GM19395 (cell line): ENCODE measurements at regions not wholly inside any gene's neighbourhood (a gene's known extent, or its start where the extent isn't known, plus 50 kb on each side); places are given as distances from the start of the nearest gene placed in this dataset.

Experiments
- ATAC-seq: cut with Tn5 transposase; IDR thresholded peaks from one replicate; pipeline ENCODE4 v1.9.1; 2021; ENCODE audit warnings: mild to moderate bottlenecking, moderate library complexity; ENCODE audit not compliant: unreplicated experiment

DNA sequence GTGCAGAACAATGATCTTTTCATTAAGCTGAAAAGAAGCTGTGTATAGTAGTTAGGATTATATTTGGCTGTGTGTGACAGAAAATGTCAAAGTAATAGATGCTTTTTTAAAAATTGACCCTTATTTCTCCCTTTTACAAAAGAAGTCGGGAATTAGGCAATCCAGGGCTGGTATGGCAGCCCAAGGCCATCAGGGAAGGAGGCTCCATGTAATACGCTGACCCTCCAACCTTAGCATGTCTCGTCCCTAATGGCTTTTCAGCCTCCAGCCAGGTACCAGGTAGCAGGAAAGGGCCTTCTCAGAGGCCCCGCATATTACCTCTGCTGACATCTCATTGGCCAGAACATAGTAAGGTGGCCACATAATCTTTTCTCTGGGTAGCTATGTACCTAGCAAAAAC lies 79.7 kb downstream of the VCPKMT start:
- no peak for ATAC-seq

DNA sequence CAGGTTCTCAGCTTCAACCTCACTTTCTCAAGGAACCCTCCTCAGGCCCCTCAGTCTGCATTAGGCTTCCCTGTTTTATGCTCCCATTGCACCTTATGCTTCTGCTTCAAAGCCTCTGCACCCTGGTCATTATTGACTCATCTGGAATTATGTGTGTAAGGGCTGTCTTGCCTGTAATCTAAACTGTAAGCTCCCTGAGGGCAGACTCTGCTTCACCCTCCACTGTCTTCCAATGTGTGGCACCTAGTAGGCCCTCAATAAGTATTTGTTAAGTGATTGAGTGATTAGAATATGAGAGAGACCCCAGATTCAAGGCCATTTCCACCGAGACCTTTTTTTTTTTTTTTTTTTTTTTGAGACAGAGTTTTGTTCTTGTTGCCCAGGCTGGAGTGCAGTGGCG lies 79.1 kb downstream of the VCPKMT start:
- ATAC-seq: no peak

GRCh38 chr14:50037852-50038251 lies 78.5 kb downstream of the VCPKMT start:
- no peak for ATAC-seq

GRCh38 chr14:50038398-50039119 lies 77.8 kb downstream of the VCPKMT start:
- ATAC-seq: peak; percentile 84

GRCh38 chr14:50039120-50039517 lies 77.3 kb downstream of the VCPKMT start:
- ATAC-seq: no peak

DNA sequence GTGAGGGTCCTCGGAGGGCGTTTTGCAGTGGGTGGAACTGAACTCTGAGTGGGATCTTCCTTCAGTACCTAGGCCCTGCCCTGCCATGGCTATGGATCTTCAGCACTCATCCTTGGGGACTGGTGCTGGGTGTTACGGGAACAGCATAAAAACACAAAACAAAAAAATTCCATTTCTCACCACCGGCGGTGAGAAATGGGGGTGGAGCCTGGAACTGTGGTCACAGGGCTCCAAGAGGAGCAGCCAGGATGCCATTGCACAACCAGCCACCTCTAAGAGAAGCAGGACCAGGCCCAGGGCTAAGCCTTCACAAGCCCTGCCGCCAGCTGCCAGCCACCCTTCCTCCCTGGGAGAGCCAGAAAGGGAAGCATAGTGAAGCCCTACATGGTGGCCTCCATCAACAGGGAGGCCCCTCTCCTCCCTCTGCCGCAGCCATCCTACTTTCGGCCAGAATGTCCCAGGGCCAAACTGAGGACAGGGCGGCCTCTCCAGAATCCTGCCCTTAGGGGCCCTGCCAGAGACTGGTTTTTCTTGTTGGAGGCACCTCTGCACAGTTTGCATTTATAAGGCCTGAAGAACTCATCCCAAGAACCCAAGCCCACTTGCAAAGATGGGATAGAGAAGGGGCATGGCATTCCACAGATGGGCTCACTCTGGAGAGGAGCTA lies 76.5 kb downstream of the VCPKMT start:
- no peak for ATAC-seq

DNA sequence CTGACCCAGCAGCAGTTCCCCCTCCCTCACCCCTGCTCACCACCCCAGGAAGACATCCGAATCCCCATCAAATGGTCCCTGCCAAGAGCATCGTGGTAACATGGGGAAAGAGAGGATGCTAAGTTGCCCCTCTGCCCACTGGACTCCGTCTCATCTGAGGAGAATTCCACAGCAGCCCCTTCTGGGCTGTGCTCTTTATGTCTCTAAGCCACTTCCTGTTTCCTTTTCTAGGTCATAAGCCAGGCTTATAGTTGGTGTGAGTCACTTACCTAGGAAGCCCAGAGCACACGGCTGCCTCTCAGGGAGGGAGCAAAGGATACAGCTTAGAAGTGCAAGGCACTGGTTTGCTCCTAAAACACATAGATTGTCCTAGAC lies 76.0 kb downstream of the VCPKMT start:
- ATAC-seq: no peak

DNA sequence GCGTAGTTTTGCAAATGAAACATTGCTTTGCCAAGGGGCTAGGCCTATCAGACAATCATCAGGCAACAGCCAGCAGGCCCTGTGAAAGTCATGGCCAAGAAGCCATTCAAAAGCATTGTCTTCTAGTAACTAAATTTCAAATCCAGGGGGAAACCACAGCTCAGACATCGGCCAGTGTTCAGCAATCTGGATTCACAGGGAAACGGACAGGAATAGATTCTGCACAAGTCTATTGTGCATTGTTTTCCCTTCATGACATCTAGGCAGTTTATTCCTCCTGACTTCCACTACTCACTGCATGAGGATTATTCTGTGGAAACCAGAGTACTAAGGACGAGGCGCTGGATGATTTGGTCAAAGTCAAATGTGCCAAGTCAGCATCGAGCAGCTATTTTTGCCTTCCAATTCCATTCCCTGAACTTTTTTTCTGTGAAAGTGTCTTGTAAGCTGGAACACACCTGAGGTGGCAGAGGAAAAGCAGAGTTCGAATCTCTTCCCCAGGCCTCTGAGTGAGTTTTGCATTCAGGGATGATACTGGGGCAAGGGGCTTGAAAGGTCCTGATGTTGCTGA lies 75.4 kb downstream of the VCPKMT start:
- ATAC-seq: no peak

GRCh38 chr14:50041980-50042379 lies 74.4 kb downstream of the VCPKMT start:
- no peak for ATAC-seq

DNA sequence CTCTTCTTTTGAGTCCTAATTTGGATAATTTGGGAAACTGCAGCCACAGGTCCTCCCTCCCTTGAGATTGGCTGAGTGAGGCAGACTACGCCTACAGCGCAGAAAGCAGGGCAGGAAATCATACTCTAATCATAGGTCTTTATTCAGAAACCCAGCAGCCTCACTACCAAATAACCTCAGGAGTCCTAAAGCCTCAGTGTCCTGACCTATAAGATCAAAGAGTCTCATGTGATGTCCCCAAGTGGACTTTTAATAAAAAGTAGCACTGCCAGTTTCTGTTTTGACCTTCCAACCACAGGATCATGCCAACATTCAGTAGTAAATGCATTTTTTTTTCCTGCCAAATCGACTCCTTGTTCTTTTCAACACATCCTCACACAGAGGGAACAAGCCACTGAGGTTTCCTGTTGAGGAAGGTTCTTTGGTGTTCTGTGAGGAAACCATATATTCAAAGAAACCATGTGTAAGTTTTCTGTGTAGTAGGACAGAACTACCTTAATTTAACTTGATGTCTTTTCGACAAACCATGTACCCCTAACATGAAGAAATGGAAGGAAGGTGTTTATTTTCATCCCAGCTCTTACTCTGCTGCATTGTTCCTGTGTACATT lies 72.2 kb downstream of the VCPKMT start:
- ATAC-seq: no peak

DNA sequence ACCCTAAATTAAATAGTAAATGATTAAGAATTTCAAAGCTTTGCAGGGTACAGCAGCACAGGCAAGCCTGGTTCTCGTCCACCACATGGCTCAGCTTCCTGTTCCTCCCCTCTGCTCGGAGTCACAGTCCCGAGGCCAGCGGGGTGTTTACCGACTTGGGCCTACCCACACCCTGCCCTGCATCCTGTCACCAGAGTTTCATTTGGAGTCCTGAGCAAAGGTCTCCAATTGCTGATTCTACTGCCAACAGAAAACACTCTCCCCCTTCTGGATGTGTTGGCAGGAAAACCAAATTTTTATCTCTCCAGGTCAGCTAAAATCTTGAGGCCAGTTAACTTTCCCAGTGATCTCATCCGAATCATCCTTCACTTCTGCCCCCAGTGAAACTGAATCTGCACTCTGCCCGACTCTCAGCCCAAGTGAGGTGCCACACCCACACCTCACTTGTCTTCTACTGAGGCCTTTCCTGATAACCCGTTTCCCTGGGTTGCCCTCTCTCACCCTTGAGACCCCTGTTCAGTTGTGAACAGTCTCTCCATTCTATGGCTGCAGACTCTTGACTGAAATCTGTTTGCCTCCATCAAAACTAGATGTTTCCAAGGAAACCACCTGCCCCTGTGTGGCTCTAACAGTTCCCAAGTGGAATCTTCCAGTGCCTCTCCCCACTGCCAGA lies 71.2 kb downstream of the VCPKMT start:
- peak; percentile 80 for ATAC-seq

- ATAC-seq: no peak
These were observed 70.5 kb downstream of the VCPKMT start for GRCh38 chr14:50045837-50046236.

GRCh38 chr14:50047274-50047676 lies 69.1 kb downstream of the VCPKMT start:
- ATAC-seq: peak; percentile 73

DNA sequence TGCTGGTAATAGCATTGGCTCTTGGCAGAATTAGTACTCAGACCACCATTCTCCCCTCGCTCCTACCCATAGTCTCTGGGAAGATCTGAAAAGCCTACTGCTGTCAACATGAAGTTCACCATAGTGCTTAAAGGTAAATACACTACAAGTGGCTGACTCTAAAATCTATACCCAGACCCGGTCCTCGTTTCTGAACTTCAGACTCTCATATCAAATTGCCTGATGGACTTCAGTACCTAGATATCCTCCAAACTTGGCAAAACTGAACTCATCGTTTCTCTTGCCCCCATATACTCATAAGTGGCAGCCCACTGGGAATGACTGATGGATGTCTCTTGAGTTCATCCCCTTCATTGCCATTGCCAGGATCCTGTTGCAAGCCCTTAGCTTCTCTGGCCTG lies 67.3 kb downstream of the VCPKMT start:
- no peak for ATAC-seq

DNA sequence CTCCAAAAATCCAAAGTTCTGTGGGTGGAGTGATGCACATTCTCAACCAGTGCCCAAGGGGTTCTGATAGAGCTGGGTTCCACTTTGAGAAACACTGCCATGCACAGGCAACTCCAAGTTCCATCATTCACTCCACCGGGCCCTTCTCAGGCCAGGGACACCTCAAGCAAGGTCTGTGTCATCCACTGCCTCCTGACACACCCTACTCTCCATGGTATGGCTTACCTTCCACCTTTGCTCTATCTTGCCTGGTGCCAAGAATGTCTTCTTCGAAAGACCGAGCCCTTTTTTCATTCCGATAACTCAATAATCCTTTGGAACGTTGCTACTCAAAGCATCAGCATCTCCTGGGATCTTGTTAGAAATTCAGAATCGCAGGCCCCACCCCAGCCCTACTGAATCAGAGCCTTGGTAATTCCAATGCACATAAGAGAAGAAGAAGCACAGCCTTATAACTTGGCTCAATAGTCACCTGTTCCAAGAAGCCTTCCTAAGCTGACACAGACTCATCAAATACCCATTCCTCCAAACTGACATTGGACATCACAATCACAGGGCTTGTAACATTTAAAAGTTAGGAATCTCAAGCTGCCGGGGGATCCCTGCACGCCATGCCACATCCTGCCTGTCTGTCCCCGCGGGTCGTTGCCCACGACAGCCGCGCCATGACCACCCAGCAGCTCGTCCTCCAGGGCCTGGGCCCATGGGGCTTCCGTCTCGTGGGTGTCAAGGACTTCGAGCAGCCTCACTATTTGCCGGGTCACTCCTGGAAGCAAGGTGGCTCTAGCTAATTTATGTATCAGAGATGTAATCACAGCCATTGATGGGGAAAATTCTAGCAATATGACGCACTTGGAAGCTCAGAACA lies 66.4 kb downstream of the VCPKMT start:
- no peak for ATAC-seq

DNA sequence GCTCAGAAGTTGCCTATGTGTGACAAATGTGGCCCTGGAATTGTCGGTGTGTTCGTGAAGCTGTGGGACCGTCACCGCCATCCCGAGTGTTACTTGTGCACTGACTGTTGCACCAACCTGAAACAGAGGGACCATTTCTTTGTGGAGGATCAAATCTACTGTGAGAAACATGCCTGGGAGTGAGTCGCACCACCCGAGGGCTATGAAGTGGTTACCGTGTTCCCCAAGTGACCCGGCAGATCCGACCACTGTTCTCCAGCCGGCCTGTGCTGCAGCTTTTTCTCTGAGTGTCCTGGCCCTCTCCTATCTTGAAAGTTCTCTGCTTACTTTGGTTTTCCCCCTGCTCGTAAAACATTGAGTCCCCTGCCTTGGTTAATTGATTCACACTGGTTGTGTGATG lies 65.3 kb downstream of the VCPKMT start:
- ATAC-seq: no peak

DNA sequence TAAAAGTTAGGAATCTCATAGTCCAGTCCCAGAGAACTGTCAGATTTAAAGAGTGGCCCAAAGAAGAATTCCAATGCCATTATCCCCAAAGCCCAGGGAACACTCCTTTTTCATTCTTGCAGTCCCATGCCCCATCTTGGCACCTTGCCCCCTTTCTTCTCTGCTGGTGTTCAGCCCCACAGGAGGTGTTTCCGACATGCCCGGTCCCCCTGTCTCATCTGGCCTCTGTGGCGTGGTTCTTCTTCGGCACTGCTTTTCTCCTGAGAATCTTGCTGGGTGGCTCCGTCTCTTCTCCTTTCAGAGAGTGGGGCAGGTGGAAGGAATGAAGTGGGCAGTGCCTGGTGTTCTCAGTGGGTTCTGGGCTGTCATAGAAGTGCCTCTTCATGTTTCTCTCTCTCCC lies 64.7 kb downstream of the VCPKMT start:
- ATAC-seq: no peak

- no peak for ATAC-seq
These were observed 63.9 kb downstream of the VCPKMT start for GRCh38 chr14:50052517-50052916.

DNA sequence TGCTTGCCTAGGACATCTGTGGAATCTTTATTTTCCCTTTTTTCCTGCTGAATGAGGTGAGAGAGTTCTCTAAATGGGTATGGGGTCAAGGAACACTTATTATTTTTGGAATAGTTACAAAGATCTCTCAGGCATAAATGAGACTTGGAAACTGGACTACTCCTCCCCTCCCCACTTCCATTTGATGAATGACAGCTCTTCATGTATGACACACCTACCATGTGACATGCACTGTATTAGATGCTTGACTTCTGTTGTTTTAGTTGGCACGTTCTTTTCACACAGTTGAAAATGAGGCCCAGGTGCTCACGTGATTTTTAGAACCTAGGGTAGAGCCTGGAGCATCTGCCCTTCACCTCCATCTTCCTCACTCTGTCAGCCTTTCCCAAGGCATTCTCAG lies 62.4 kb downstream of the VCPKMT start:
- ATAC-seq: no peak

- ATAC-seq: no peak
These were observed 60.7 kb downstream of the VCPKMT start for GRCh38 chr14:50055461-50056228.
